Esophagus muscularis mucosa (tissue), 3 donors: ENCODE measurements at regions not wholly inside any gene's neighbourhood (a gene's known extent, or its start where the extent isn't known, plus 50 kb on each side); places are given as distances from the start of the nearest gene placed in this dataset.

Experiments
- POLR2A ChIP-seq: fragments of 450-650 bp; IDR thresholded peaks from one replicate; pipeline ENCODE4 v1.6.1; 2017; ENCODE audit warnings: antibody characterized with exemption, moderate library complexity, mild to moderate bottlenecking, low read depth
- TF ChIP-seq, protein P1 (sequence below), 3 experiments: fragments of 200-600 bp in 2 of 3; fragments of 450-650 bp in 1 of 3; sonication (generic) in 2 of 3; IDR thresholded peaks; one replicate each; pipeline ENCODE4 v1.5.1; 2017 to 2019; ENCODE audit warnings: antibody characterized with exemption in 3 of 3, mild to moderate bottlenecking in 2 of 3, moderate library complexity in 1 of 3

DNA sequence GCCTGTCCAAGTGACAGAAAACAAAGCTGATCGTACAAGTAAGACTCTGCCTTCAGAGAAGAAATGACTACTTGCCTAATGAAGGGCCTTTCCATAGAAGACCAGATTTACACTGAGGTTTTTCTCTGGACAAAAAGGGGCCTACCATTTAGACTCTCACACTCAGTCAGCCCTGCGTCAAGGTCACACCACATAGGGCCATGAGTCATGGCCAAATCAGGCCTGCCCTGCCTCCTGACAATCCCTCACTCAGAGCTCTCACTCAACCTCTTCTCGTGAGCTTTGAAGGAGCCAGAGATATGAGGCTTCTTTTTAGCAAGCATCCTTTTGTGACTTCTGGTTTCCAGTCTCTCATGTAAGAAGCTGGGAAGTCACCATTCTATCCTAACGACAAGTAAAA is 68.1 kb upstream of the NMNAT3 start:
- no peak for TF ChIP-seq POLR2A
- TF ChIP-seq, protein P1, sequence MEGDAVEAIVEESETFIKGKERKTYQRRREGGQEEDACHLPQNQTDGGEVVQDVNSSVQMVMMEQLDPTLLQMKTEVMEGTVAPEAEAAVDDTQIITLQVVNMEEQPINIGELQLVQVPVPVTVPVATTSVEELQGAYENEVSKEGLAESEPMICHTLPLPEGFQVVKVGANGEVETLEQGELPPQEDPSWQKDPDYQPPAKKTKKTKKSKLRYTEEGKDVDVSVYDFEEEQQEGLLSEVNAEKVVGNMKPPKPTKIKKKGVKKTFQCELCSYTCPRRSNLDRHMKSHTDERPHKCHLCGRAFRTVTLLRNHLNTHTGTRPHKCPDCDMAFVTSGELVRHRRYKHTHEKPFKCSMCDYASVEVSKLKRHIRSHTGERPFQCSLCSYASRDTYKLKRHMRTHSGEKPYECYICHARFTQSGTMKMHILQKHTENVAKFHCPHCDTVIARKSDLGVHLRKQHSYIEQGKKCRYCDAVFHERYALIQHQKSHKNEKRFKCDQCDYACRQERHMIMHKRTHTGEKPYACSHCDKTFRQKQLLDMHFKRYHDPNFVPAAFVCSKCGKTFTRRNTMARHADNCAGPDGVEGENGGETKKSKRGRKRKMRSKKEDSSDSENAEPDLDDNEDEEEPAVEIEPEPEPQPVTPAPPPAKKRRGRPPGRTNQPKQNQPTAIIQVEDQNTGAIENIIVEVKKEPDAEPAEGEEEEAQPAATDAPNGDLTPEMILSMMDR (IDR thresholded peaks at IDR 0.05): no peak
